Esophagus muscularis mucosa (tissue), 4 donors: ENCODE measurements at regions not wholly inside any gene's neighbourhood (a gene's known extent, or its start where the extent isn't known, plus 50 kb on each side); places are given as distances from the start of the nearest gene placed in this dataset.

Source experiments
- DNase-seq: peaks from one replicate; pipeline ENCODE4 v3.0.0-alpha.2; 2017; ENCODE audit errors: extremely low spot score
- H3K27ac ChIP-seq, 4 donors: fragments of 200-600 bp; sonication (generic); replicated peaks in 1 of 4; 1 replicate in 3 of 4; 2 replicates in 1 of 4; pipeline ENCODE4 v1.5.1; 2016 to 2019; ENCODE audit warnings: mild to moderate bottlenecking in 1 of 4
- H3K27me3 ChIP-seq, 4 donors: fragments of 200-600 bp; sonication (generic); one replicate each; pipeline versions ENCODE4 v1.5.1 to v1.6.0; 2016 to 2019
- H3K36me3 ChIP-seq, 4 donors: fragments of 200-600 bp; sonication (generic); one replicate each; pipeline ENCODE4 v1.5.1; 2016 to 2019
- H3K4me1 ChIP-seq, 4 donors: fragments of 200-600 bp; sonication (generic); one replicate each; pipeline ENCODE4 v1.5.1; 2016 to 2019
- H3K4me3 ChIP-seq, 4 donors: fragments of 200-600 bp; sonication (generic); 1 replicate in 2 of 4; 2 replicates in 2 of 4; pipeline ENCODE4 v1.5.1; 2016 to 2019; ENCODE audit warnings: mild to moderate bottlenecking in 4 of 4, moderate library complexity in 1 of 4
- H3K9me3 ChIP-seq, 4 donors: fragments of 200-600 bp; sonication (generic); 1 replicate in 3 of 4; 2 replicates in 1 of 4; pipeline ENCODE4 v1.5.1; 2016 to 2019
- EP300 ChIP-seq: sonication (generic); formaldehyde crosslinking; IDR thresholded peaks from one replicate; pipeline ENCODE4 v1.6.1; 2017; ENCODE audit warnings: antibody characterized with exemption
- POLR2A ChIP-seq: fragments of 450-650 bp; IDR thresholded peaks from one replicate; pipeline ENCODE4 v1.6.1; 2017; ENCODE audit warnings: antibody characterized with exemption, moderate library complexity, mild to moderate bottlenecking, low read depth
- POLR2AphosphoS5 ChIP-seq, 2 donors: sonication (generic); formaldehyde crosslinking; IDR thresholded peaks; one replicate each; pipeline ENCODE4 v1.6.1; 2017; ENCODE audit warnings: antibody characterized with exemption in 2 of 2
- WGBS: methylation state at CpG from one replicate; pipeline ENCODE4 v1.1.5; 2018; 5-methylcytosine and 5-hydroxymethylcytosine counted together
- intact Hi-C: fragments of 100-400 bp; cut with DNase I; formaldehyde crosslinking; loops from one replicate; pipeline ENCODE4 v1.15.1; 2023
- TF ChIP-seq, protein P1 (sequence below), 3 experiments: fragments of 200-600 bp in 2 of 3; fragments of 450-650 bp in 1 of 3; sonication (generic) in 2 of 3; IDR thresholded peaks; one replicate each; pipeline ENCODE4 v1.5.1; 2017 to 2019; ENCODE audit warnings: antibody characterized with exemption in 3 of 3, mild to moderate bottlenecking in 2 of 3, moderate library complexity in 1 of 3

DNA sequence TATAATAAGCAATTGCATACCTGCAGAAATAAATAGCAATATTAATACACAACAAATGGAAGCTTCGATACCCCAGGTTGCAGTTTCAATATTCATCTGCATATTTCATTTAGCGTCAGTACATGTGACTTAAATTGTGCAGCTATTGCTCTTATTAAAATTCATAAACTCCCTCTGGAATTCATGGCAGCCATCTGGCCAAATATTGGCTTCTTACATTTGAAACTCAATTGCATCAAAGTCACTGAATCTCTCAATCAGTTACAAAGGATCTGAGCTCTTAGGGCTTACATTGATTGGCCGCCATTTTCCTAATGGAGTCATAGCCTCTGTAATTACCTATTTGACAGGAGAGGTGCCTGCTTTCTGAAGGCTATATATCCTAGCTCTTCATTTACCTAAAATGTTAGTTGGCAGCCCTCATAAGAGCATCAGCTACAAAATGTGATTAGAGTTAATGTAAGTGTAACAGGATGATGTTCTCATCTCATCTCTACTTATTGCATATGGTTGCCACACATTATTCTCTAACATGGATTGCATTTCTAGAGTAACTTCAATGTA lies 453.5 kb downstream of the CAAP1 start:
- Histone ChIP-seq H3K27ac (no peak overlapping the region), H3K4me1 (peaks cover 0 to 10% (median 0%) of the 10 kb centered on the region in 4 donors), H3K36me3 (no peaks in the 10 kb centered on the region), H3K4me3 (no peak overlapping the region), H3K27me3 (no peaks in the 10 kb centered on the region), H3K9me3 (no peaks in the 10 kb centered on the region)
- WGBS, result 84% methylated on average over 3 of the region's 3 CpGs
- TF ChIP-seq POLR2AphosphoS5 (IDR thresholded peaks at IDR 0.05) (no peak), EP300 (no peak), POLR2A (no peak)
- TF ChIP-seq, protein P1, sequence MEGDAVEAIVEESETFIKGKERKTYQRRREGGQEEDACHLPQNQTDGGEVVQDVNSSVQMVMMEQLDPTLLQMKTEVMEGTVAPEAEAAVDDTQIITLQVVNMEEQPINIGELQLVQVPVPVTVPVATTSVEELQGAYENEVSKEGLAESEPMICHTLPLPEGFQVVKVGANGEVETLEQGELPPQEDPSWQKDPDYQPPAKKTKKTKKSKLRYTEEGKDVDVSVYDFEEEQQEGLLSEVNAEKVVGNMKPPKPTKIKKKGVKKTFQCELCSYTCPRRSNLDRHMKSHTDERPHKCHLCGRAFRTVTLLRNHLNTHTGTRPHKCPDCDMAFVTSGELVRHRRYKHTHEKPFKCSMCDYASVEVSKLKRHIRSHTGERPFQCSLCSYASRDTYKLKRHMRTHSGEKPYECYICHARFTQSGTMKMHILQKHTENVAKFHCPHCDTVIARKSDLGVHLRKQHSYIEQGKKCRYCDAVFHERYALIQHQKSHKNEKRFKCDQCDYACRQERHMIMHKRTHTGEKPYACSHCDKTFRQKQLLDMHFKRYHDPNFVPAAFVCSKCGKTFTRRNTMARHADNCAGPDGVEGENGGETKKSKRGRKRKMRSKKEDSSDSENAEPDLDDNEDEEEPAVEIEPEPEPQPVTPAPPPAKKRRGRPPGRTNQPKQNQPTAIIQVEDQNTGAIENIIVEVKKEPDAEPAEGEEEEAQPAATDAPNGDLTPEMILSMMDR (IDR thresholded peaks at IDR 0.05), result no peak
- DNase-seq, result no peak
- intact Hi-C loops, result no loop called here

DNA sequence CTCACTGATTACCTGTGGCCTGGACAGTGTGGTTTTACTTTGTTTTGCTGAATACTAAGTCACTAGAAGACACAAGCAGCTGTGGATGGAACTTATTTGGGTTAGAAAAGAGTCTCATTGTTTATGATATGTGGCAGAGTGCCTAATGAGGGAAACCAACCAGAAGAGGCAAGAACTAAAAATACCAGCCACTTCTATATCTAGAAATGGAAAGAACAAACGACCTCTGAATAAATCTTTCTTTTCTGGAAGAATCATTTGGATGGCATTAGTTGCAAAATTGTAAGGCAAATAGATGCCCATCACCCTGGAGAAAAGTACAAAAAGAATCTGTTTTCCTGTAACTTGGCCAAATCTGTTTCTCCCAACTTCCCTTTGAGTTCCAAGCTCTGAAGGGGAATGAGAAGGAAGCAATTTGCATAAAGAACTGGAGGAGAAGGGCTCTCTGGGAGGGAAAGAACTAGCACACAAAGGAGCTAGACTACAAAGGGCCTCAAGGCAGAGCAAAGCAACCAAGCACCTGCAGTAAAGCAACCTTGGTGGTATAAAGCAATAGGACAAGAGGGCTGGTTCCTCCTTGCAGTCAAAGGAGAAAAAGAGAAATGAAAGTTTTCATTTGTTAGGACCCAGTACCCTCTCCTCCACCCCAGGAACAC lies 455.4 kb downstream of the CAAP1 start:
- Histone ChIP-seq H3K36me3 (no peaks in the 10 kb centered on the region), H3K4me3 (no peak overlapping the region), H3K27me3 (no peaks in the 10 kb centered on the region), H3K9me3 (no peaks in the 10 kb centered on the region), H3K27ac (no peak overlapping the region), H3K4me1 (peaks cover 0 to 10% (median 0%) of the 10 kb centered on the region in 4 donors)
- TF ChIP-seq, protein P1 (IDR thresholded peaks at IDR 0.05), result no peak
- TF ChIP-seq POLR2AphosphoS5 (IDR thresholded peaks at IDR 0.05) (no peak), POLR2A (no peak), EP300 (no peak)
- 8% methylated on average over 1 of the region's 1 CpG for WGBS
- DNase-seq, result no peak
- intact Hi-C loops, result no loop called here

DNA sequence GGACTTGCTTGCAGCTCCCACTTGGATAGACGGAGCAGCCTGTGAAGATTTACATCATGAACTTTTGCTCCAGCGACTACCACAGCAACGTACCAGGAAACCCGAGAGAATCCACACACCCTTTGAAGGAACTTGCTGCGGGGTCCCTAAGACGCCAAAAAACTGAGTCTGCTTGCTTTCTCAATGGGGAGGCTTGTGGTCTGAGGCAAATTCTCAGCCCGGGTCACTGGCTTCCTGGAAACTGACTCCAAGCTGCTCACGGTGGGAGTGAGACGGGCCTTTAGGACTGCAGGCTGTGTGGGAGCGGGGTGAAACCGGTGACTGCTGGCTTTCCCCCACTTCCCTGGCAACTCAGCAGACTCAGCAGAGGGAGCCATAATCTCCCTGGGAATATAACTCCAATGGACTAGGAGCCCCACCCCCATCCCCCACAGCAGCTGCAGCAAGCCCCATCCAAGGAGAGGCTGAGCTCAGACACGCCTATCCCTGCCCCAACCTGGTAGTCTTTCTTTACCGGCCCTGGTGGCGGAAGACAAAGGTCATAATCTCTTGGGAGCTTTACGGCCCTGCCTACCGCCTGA lies 466.0 kb downstream of the CAAP1 start:
- Histone ChIP-seq H3K4me3 (no peak overlapping the region), H3K4me1 (no peaks in the 10 kb centered on the region), H3K27ac (no peak overlapping the region), H3K27me3 (no peaks in the 10 kb centered on the region), H3K9me3 (no peaks in the 10 kb centered on the region), H3K36me3 (no peaks in the 10 kb centered on the region)
- WGBS, result 89% methylated on average over 11 of the region's 16 CpGs
- TF ChIP-seq POLR2A, result no peak
- no peak for TF ChIP-seq EP300
- TF ChIP-seq, protein P1 (IDR thresholded peaks at IDR 0.05), result no peak
- no peak for TF ChIP-seq POLR2AphosphoS5 (IDR thresholded peaks at IDR 0.05)
- intact Hi-C loops, result no loop called here
- no peak for DNase-seq

DNA sequence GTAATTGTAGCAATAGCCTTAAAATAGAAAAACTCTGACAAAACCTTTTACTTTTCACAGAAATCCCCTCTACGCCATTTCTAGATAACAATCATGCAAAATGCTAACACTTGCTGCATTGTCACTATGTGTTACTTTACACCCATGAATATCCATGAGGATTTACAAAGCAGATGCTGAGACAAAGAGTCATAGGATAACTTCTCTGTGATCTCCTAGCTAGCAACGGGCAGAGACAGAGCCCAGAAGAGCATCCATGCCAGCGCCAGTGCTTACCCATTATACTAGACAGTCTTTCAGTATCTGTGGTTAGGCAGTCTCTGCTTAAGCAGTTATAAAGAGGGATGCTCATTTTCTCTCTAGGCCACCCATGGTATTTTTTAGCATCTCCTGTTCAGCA lies 474.1 kb downstream of the CAAP1 start:
- Histone ChIP-seq H3K9me3 (no peaks in the 10 kb centered on the region), H3K27me3 (no peaks in the 10 kb centered on the region), H3K36me3 (no peaks in the 10 kb centered on the region), H3K4me3 (no peak overlapping the region), H3K27ac (no peak overlapping the region), H3K4me1 (no peaks in the 10 kb centered on the region)
- 88% methylated on average over 3 of the region's 3 CpGs for WGBS
- intact Hi-C loops, result no loop called here
- no peak for DNase-seq
- TF ChIP-seq EP300, result no peak
- TF ChIP-seq POLR2AphosphoS5 (IDR thresholded peaks at IDR 0.05), result no peak
- no peak for TF ChIP-seq POLR2A
- TF ChIP-seq, protein P1 (IDR thresholded peaks at IDR 0.05), result no peak
